ENCODE measurements at regions not wholly inside any gene's neighbourhood (a gene's known extent, or its start where the extent isn't known, plus 50 kb on each side); places are given as distances from the start of the nearest gene placed in this dataset.
A peak's percentile ranks its signal among the peaks of the same experiment; 100 is the strongest.

DNA sequence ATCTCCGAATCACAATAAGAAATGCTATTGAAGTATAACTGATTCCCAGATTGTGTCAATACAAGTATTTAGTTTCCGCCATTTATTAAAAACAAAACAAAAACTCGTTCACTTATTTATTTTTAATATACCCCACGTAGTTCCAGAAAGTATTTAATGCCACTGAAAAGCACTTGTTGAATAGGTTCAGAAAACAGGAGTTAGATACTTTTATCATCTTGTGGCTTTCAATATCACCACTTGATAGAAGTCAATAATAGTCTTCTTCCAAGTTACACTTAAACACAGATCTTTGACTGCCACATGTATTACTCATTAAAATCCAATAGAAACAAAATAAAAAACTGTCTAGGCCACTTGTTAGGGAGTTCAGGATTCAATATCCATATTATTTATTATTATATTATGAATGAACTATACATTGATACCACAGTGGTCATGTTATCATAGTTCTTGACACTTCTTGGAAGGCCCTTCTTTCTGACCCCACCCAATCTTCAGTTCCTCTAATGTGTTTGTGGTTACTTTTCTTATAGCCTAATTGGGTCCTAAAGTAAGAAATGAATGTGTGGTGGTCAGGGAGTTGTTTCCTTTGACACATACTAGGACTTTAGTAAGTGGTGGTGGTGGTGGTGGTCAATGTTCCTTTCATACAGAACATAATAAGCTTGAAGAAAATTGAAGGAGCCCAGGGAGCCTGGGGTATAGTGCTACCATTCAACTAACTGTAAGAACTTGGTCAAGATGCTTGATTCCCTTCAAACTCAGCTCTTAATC lies 221.3 kb upstream of the ITGA4 start:
- Histone ChIP-seq H2AFZ (ENCODE audit: low read depth, low read length) (no peak overlapping the region), H3K4me1 (ENCODE audit: insufficient read depth, low read length) (no peaks in the 10 kb centered on the region), H3K27me3 (ENCODE audit: insufficient read depth, low read length) (no peaks in the 10 kb centered on the region), H3K27ac (ENCODE audit: low read depth, low read length) (no peak overlapping the region), H3K79me2 (ENCODE audit: insufficient read depth, low read length) (no peaks in the 10 kb centered on the region), H3K9me3 (ENCODE audit: insufficient read depth, low read depth, low read length) (no peaks in the 10 kb centered on the region), H3K9ac (ENCODE audit: low read length) (no peak overlapping the region), H3K36me3 (ENCODE audit: insufficient read depth, low read length) (no peaks in the 10 kb centered on the region), H3K4me2 (ENCODE audit: low read length) (no peak overlapping the region), H3K4me3 (ENCODE audit: insufficient read depth, low read depth, low read length) (no peak overlapping the region), H4K20me1 (ENCODE audit: insufficient read depth, low read length) (no peaks in the 10 kb centered on the region)
- TF ChIP-seq, protein P1, sequence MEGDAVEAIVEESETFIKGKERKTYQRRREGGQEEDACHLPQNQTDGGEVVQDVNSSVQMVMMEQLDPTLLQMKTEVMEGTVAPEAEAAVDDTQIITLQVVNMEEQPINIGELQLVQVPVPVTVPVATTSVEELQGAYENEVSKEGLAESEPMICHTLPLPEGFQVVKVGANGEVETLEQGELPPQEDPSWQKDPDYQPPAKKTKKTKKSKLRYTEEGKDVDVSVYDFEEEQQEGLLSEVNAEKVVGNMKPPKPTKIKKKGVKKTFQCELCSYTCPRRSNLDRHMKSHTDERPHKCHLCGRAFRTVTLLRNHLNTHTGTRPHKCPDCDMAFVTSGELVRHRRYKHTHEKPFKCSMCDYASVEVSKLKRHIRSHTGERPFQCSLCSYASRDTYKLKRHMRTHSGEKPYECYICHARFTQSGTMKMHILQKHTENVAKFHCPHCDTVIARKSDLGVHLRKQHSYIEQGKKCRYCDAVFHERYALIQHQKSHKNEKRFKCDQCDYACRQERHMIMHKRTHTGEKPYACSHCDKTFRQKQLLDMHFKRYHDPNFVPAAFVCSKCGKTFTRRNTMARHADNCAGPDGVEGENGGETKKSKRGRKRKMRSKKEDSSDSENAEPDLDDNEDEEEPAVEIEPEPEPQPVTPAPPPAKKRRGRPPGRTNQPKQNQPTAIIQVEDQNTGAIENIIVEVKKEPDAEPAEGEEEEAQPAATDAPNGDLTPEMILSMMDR (IDR thresholded peaks at IDR 0.05; ENCODE audit: insufficient read depth, low read depth, low read length): no peak
- TF ChIP-seq EZH2 (IDR thresholded peaks at IDR 0.05; ENCODE audit: insufficient read depth, low read length): no peak
- Mint-ChIP-seq H3K27ac (ENCODE audit: unreplicated experiment) (no peak overlapping the region), H3K4me3 (ENCODE audit: unreplicated experiment) (no peak overlapping the region), H3K4me1 (ENCODE audit: low read depth, unreplicated experiment) (no peaks in the 10 kb centered on the region), H3K9me3 (ENCODE audit: unreplicated experiment) (no peaks in the 10 kb centered on the region), H3K36me3 (ENCODE audit: low read depth, unreplicated experiment) (no peaks in the 10 kb centered on the region), H3K27me3 (ENCODE audit: low read depth, unreplicated experiment) (no peaks in the 10 kb centered on the region)
- no peak for FAIRE-seq
- no peak for DNase-seq (ENCODE audit: low read depth)

- H3K9me3 ChIP-seq (ENCODE audit: insufficient read depth, low read depth, low read length): no peaks in the 10 kb centered on the region
- H3K27ac Mint-ChIP-seq (ENCODE audit: unreplicated experiment): no peak overlapping the region
- no peaks in the 10 kb centered on the region for H3K27me3 ChIP-seq (ENCODE audit: insufficient read depth, low read length)
- no peak overlapping the region for H3K4me2 ChIP-seq (ENCODE audit: low read length)
- H3K36me3 Mint-ChIP-seq (ENCODE audit: low read depth, unreplicated experiment): no peaks in the 10 kb centered on the region
- no peaks in the 10 kb centered on the region for H3K27me3 Mint-ChIP-seq (ENCODE audit: low read depth, unreplicated experiment)
- no peak overlapping the region for H3K9ac ChIP-seq (ENCODE audit: low read length)
- DNase-seq (ENCODE audit: low read depth) (no peak), FAIRE-seq (no peak)
- H3K9me3 Mint-ChIP-seq (ENCODE audit: unreplicated experiment): no peaks in the 10 kb centered on the region
- H3K27ac ChIP-seq (ENCODE audit: low read depth, low read length): no peak overlapping the region
- no peaks in the 10 kb centered on the region for H3K4me1 Mint-ChIP-seq (ENCODE audit: low read depth, unreplicated experiment)
- H3K4me3 Mint-ChIP-seq (ENCODE audit: unreplicated experiment): no peak overlapping the region
- no peaks in the 10 kb centered on the region for H3K36me3 ChIP-seq (ENCODE audit: insufficient read depth, low read length)
- no peak overlapping the region for H2AFZ ChIP-seq (ENCODE audit: low read depth, low read length)
- TF ChIP-seq, protein P1 (IDR thresholded peaks at IDR 0.05; ENCODE audit: insufficient read depth, low read depth, low read length): peak; percentile 10
- no peak for TF ChIP-seq EZH2 (IDR thresholded peaks at IDR 0.05; ENCODE audit: insufficient read depth, low read length)
- no peaks in the 10 kb centered on the region for H4K20me1 ChIP-seq (ENCODE audit: insufficient read depth, low read length)
- H3K4me3 ChIP-seq (ENCODE audit: insufficient read depth, low read depth, low read length): no peak overlapping the region
- H3K79me2 ChIP-seq (ENCODE audit: insufficient read depth, low read length): no peaks in the 10 kb centered on the region
- no peaks in the 10 kb centered on the region for H3K4me1 ChIP-seq (ENCODE audit: insufficient read depth, low read length)
Measured at GRCh38 chr2:181239201-181239799, 217.9 kb upstream of the ITGA4 start.

DNA sequence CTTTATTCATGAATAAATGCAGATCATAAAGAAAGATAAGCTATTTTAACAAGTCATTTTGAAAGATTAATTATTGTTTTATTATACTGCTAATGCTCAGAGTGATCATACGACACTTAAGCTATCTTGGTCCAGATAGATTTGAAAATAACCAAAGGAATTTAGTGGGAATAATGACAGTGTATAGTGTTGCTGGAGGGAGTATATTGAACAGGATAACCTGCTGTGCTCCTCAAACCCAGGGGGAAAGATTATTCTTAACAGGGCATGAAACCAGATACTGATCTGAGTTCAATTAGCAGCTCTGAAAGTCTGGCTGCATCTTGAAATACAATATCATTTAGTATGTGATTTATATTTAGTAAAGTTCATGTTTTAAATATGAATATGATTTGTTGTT lies 216.3 kb upstream of the ITGA4 start:
- H3K27me3 ChIP-seq (ENCODE audit: insufficient read depth, low read length): no peaks in the 10 kb centered on the region
- H3K79me2 ChIP-seq (ENCODE audit: insufficient read depth, low read length): no peaks in the 10 kb centered on the region
- H4K20me1 ChIP-seq (ENCODE audit: insufficient read depth, low read length): no peaks in the 10 kb centered on the region
- no peak for DNase-seq (ENCODE audit: low read depth)
- Mint-ChIP-seq H3K36me3 (ENCODE audit: low read depth, unreplicated experiment) (no peaks in the 10 kb centered on the region), H3K27ac (ENCODE audit: unreplicated experiment) (no peak overlapping the region), H3K4me1 (ENCODE audit: low read depth, unreplicated experiment) (no peaks in the 10 kb centered on the region), H3K4me3 (ENCODE audit: unreplicated experiment) (no peak overlapping the region), H3K27me3 (ENCODE audit: low read depth, unreplicated experiment) (no peaks in the 10 kb centered on the region), H3K9me3 (ENCODE audit: unreplicated experiment) (no peaks in the 10 kb centered on the region)
- no peaks in the 10 kb centered on the region for H3K9me3 ChIP-seq (ENCODE audit: insufficient read depth, low read depth, low read length)
- no peaks in the 10 kb centered on the region for H3K4me1 ChIP-seq (ENCODE audit: insufficient read depth, low read length)
- H3K4me3 ChIP-seq (ENCODE audit: insufficient read depth, low read depth, low read length): no peak overlapping the region
- no peak overlapping the region for H2AFZ ChIP-seq (ENCODE audit: low read depth, low read length)
- H3K36me3 ChIP-seq (ENCODE audit: insufficient read depth, low read length): no peaks in the 10 kb centered on the region
- H3K9ac ChIP-seq (ENCODE audit: low read length): no peak overlapping the region
- no peak overlapping the region for H3K4me2 ChIP-seq (ENCODE audit: low read length)
- no peak overlapping the region for H3K27ac ChIP-seq (ENCODE audit: low read depth, low read length)
- no peak for TF ChIP-seq EZH2 (IDR thresholded peaks at IDR 0.05; ENCODE audit: insufficient read depth, low read length)
- TF ChIP-seq, protein P1 (IDR thresholded peaks at IDR 0.05; ENCODE audit: insufficient read depth, low read depth, low read length): no peak
- no peak for FAIRE-seq

Data from astrocyte (in vitro differentiated cells and primary cell).